HG02981 (cell line): ENCODE measurements at regions not wholly inside any gene's neighbourhood (a gene's known extent, or its start where the extent isn't known, plus 50 kb on each side); places are given as distances from the start of the nearest gene placed in this dataset.

Experiments
- ATAC-seq: cut with Tn5 transposase; IDR thresholded peaks from one replicate; pipeline ENCODE4 v1.9.1; 2021; ENCODE audit warnings: mild to moderate bottlenecking, moderate library complexity; ENCODE audit not compliant: unreplicated experiment

DNA sequence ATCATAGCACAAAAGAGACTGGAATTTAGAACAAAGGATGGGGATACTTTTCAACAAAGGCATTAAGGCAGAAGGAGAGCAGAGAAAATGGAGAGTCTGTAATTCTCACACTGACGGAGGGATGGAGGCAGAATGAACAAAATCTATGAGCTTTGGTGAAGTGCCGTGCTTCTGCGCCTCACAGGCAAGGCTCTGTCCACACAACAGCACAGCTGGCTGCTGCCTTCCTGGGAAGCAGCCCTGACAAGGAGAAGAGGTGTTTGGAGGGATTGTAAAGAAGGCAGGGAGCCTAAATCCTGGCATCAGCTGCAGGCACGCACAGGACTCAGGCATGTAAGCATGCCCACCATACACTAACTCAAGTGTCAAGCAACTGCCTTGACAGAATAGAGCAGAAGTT, 485.2 kb upstream of the KIF2A start:
- ATAC-seq: no peak

DNA sequence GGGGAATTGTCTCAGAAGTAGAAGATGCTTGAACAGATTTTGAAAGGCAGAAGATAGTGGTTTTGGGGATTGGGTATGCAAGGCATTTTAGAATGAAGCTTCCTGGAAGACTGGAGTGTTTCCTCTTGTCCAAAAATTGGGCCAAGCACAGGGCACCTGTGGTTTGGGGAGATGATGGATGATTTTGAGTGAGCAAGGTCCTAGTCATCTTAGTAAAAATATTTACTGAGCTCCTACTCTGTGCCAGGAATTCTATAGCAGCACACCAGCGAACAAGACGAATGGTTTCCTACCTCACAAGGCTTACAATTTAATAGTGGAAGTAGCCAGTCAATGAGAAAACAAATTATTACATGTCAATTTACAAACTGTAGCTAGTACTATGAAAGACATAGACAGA, 484.4 kb upstream of the KIF2A start:
- ATAC-seq: no peak

DNA sequence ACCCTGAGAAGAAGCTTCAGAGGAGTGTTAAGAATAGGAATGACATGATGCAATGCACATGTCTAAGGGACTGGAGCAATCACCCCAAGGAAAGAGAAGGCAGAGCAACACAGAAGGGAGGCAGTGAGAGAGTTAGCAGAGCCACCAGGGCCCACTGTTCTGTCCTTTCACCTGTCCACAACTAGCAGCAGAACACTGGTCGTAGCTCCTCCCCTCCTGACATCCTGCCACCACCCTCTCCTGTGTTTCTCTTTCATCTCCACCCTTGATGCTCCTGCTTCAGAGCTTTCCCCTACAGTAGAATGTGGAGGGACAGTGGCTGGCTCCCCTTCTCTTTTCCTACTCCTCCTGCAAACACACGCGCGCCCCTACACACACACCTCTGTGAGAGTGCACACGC, 483.4 kb upstream of the KIF2A start:
- ATAC-seq: no peak

DNA sequence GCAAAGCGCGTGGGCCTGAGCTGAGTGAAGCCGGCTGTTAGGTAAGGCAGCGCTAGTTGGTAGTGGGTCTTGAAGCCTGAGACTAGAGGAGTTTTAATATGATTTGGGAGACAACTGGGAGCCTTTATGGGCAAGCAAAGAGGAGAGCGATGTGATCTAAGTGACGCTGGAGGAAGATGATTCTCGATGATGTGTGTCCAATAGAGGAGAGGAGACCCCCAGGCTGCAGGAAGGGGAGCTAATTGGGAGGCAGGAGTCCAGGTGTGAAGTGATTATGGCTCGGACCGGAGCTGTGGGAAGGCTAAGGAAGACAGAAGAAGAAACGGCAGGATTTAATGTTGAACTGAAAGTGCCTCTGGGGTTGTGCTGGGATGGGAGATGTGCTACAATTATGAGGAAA, 482.9 kb upstream of the KIF2A start:
- no peak for ATAC-seq

DNA sequence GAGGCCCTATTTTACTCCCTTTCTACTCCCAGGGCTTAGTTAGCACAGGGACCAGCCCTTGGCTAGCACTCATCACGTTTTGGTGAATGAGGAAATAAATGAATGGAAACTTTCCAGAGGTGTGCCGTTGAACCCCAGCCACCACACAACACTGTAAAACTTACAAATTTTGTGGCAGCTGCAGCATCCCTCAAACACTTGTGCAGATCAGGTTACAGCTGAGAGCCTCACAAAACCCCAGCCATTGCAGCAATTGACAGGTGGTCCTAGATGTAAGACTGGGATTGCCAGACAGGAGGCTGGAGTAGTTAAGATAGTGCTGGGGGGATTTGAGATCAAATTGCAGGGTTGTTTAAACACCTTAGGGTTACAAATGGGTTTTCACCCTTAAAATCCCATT, 482.2 kb upstream of the KIF2A start:
- no peak for ATAC-seq

DNA sequence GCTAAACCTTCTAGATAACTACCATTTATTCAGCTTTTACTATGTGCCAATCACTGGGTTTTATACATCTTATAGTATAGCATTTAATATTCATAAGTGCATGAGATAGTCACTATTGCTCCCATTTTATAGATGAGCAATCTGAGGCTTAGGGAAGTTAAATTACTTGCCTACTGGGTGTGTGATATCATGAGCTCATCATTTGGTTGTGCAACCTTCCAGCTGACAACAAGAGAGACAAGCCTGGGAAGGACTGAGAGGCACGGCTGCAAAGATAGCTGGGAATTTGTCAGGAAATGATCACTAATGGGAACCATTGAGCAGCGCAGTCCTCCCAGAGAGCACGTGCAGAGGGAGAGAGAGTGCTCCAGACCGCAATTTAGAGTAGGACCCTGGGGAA, 481.6 kb upstream of the KIF2A start:
- no peak for ATAC-seq

DNA sequence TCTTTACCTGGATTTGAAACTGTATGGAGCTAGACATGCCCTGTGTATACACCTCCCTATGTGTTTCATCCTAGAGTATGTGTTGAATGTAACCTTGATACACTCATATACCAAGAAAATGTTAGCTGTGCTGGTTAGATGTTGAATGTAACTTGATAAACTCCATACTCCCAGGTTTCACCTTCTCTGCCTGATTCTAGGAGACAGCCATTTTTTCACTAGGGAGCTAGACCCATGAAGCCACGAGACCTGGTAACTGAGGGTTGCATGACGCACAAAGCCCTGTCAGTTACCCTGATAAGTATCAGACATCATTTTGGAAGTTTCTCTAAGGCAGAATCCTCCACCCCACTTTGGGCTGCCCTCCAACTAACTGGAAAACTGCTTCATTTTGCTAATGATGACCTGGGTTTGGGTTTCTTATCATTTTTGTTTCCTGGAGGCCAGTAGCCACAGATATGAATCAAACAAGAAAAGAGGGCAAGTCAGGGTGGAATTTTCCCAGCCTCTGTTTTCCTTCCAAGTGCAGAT, 478.5 kb upstream of the KIF2A start:
- ATAC-seq: no peak

DNA sequence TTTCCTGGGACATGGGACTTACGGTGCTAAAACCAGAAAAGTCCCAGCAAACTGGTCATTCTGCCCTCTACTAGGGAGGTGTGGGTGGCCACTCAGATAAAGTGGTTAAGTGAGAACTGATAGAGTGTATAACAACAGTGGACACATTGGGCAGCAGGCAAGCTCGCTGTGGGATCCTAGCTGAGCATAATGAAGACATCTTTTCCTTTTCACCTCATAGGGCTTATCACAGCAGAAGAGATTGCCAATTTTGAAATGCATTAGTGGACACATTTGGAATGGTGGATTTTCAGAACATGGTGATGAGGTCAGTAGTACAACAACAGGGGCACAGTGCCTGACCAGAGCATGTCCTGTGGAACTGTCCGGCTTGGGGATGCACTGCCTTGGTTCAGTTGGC, 477.1 kb upstream of the KIF2A start:
- ATAC-seq: no peak

DNA sequence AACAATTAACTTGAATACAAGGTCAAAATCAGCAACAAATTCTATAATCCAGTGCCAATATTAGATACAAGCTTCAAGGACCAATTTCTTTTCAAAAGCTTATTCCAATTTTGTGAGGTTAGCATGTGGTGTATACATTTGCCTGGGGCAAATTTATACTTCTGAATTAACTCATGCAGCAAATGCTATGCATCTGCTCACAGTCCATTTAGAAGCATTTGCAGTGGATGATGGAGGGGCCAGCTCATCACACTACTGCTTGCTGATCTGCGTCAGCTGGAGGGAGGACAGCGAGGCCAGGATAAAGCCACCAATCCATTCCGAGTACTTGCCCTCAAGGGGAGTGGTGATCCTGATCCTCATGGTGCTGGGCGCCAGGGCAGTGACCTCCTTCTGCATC, 474.3 kb upstream of the KIF2A start:
- no peak for ATAC-seq

DNA sequence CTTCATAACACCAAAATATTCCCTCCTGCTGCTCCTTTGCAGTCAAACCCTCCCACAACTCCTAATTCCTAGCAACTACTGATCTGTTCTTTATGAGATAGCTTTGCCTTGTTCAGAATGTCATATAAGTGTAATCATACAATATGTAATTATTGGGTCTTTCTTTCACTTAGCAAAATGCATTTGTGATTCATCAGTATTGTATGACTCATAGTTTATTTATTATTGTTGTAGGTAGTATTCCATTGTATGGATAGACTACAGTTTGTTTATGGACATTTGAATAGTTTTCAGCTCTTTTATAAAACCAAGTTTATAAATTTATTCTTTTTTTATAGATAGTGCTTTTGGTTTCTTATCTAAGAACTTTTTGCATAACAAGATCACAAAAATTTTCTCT, 468.2 kb upstream of the KIF2A start:
- ATAC-seq: no peak

DNA sequence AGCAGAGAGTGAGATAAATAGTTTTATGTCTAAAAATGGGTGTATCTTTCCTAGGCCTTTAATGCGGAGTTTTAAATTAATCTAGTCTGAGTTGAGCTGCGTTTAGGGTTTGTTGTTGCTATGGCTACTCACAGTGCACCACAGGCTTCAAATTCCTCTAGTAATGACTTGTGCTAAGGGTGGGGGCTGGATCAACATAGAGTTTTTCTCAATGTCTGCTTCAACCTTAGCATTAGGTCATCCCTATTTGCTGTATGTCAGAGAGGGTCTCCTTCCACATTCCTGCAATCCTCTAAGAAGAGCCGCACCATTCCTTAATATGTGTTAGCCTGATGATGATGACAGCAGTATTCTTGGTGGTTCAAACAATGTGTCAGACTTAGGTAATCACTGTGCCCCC, 465.6 kb upstream of the KIF2A start:
- no peak for ATAC-seq

DNA sequence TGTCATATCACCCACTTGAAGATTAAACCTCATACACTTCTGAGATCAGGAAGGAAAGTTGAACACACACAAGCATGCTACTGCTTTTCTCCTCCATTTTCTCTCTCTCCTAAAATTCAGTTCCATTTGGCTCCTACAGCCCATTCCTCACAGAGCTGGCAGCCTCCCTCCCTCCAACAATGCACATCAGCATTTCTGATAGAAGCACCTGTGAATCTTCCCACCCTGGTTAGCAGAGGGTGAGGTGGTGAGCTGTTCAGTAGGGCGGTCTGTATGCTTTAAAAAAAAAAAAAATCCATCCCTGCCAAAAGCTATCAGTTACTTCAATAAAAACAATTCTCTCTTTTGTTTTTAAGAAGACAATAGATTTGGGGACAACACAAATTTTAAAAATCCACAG, 463.2 kb upstream of the KIF2A start:
- no peak for ATAC-seq

DNA sequence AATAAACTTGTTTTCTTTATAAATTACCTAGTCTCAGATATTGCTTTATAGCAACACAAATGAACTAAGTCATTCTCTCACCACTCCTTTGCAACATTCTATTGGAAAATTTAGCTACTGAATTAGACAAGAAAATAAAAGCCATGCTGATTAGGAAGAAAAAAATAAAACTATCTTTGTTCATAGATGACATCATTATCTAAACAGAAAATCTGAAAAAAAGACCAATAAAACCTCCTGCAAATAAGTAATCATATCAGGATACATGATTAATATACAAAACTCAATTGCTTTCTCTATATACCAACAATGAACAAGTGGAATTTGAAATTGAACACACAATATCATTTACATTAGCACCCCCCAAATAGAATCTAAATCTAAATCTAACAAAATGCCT, 455.3 kb upstream of the KIF2A start:
- ATAC-seq: no peak

DNA sequence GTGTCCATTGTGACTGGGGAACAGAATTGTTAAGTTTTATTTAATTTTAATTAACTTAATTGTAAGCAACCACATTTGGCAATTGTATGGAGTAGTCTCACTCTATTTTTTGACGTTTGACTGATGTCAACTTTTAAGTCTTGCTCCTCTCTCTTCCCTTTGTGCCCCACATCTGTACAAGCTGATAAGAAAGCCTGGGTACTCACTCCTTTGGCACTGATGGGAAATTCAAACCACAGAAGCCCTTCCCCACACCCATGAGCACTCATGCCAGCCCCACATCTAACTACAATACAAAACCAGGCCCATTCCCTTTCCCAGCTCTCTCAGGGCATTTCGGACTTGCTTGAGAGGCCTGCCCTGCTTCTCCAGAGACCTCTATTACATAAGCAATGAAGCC, 451.5 kb upstream of the KIF2A start:
- ATAC-seq: no peak

DNA sequence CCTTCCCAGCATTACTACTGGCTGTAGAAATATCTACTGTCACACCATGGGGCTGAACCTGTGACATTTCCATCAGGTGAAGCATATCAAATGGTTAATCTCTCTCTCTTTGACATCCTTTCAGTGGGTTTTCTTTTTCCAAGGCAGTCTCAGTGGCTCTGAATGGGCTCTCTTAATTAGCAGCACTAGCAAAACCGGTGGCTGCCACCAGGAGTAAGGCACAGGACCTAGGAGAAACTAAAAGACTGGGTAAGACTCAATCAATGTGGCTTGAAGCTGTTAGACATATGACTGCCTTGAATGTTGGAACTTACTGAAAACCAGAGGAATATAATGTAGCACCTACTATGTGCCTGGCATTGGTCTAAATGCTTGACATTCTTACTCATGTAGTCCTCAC, 445.0 kb upstream of the KIF2A start:
- no peak for ATAC-seq

DNA sequence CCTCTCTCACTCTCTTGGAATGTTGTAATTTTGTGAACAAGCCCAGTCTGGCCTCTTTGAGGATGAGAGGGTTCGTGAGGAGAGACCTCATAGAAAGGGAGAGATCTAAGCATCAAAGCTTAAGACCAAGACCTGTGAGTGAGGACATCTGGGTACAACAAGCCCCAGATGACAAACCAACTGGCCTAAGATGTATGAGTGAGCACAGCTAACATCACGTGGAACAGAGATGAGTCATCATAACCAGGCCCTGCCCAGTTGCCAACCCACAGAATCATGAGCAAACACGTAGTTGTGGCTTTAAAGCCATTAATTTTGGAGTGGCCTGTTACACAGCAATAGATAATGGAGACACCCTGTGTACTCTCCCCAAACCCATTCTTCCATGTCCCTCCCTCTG, 439.1 kb upstream of the KIF2A start:
- peak; percentile 82 for ATAC-seq

DNA sequence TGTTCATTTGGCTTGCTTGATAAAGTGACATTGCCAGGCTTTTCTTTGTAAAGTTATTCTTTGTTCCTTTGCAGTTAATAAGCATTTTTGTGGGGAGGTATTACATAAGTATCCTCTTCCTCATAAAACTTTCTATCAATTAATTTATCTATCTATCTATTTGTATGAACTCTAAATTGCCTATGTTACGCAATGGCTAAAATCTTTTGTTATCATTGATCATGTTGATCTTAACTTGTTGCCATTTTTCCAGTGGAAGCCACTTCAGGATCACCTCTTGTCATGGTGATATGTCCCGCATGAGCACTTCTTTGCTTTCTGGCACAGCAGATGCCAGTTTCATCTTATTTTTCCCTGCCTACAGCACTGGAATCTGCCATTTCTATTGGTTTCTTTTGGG, 436.7 kb upstream of the KIF2A start:
- no peak for ATAC-seq

DNA sequence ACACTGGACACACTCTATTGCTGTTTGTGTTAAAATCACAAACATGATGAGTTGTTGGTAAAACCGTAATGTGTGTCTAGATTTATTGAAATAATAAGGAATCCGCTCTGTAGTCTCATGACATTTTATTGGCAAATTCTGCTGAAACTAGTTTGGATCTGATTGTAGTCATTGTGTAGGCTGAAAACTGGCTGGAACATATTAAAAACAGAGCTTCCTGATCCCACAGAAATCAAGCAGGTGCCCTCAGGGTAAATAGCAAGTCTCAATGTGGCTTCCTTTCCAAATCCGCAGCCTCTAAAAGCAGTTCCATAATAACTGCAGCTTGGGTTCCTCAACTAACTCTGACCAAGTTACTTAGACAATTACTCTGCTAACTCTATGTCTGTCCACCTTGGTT, 427.5 kb upstream of the KIF2A start:
- no peak for ATAC-seq

DNA sequence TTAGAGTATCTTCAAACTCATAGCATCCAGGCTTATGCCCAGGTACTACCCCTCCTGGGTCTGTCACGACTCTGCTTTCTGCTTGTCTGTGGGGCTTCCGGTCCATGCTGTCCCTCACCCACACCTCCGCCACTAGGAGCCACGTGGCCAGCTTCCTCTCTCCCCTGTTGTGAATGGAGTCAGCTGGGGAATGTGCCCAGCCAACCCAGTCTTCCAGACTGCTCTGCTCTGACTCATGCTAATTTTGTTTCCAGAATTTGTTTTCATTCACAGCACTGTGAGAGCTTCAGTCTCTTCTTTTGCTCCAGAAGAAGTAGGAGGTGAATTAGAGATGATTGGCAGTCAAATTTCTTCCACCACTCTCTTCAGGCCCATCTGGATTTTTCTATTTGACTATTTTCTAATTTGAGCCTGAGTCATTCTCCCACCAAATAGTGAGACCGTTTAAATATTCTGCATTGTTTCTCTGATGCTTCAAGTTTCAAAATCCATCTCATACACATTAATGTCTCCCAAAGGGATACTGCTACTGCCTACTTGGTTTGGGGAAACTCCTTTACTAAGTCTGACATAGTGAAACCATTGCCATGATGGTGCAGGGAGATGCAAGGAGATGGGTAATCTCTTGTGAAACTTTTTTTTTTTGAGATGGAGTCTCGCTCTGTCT, 424.1 kb upstream of the KIF2A start:
- ATAC-seq: no peak

DNA sequence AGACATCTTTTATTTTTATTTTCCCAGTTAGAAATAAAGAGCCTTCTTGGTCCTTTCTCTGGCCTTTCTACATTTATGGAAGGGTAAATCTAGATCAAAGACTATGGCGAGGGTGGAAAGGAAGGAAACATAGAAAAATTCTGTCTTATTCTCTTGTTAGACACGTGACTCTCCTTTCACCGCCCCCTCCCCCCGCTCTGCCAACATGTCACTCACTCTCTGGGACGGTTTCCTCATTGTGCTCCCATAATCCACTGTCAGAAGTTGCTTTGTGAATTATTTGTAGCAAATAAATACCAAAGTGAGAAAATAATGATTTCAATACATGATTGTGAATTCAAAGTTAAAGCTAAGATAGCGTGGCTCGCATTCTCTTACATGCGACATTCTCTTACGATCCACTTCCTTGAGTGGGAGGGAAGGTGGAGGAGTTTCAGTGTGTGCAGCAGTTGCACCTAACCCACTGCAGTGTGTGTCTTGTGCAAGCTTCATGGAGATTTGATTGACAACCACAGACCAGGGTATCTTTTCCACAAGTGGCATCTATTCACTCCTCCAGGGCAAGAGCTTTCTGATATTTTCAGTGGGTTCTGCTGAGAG, 423.0 kb upstream of the KIF2A start:
- no peak for ATAC-seq

DNA sequence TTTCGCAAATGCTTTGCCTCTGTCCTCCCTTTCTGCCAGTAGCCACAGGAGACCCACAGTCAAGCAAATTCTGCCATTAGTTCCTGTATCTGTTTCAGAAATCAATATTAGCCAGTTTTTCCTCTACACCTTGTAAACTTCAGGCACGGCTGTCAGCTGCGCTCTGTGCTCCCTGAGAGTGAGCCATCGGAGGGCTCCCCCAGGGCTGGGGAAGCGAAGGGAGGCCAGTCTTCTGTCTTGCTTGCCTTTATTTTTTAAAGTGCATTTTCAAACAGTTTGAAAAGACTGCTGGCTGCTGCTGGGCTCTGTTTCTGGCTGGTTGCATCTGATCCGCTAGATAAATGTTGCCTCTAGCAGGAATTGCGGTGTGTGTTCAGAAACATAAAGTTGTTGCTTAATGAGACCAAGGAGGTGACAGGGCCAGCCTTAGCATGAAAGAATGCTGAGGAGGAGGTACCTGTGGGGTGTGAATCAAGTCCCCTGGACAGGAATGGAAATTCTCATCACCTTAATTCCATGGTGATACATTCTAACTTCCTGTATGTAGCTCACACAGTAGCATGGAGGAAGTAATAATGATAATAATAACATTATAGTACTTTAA, 421.7 kb upstream of the KIF2A start:
- no peak for ATAC-seq

DNA sequence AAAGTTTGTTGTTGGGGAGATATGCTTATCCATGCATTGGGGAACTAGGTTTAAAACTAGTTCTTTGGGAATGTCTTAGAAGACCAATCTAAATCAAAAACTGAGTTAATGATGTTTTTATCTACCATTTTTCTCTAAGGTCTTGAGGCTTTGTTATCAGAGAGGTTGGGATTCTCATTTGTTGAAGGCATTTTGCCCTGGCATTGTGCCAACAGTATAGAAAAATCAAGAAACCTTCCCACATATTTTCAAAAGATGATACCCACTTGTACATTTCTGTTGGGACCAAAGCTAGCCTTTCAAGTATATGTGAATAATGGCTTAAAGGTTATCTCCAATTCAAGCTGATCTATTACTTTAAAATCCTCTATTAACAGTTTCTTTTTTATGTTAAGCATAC, 419.8 kb upstream of the KIF2A start:
- no peak for ATAC-seq

DNA sequence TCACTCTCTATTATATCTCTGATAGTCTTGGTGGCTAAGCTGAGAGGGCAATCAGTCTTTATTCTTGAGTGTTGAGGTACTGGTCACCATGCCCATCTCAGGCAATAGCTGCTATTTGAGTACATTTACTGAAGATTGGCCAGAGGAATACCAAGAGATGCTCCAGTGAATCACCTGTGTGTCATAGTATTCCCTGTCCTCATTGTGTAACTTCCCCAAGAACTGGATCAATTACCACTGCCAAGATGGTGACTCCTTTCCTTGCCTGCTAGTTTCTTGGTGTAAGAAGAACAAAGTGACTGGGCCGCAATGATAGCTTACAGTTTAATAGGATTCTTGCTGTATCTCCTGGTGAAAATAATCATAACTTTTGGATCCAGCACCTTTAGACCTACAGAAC, 418.7 kb upstream of the KIF2A start:
- ATAC-seq: no peak
